Renal cortical epithelial cell (primary cell): ENCODE measurements at regions not wholly inside any gene's neighbourhood (a gene's known extent, or its start where the extent isn't known, plus 50 kb on each side); places are given as distances from the start of the nearest gene placed in this dataset.
A peak's percentile ranks its signal among the peaks of the same experiment; 100 is the strongest.

Experiments
- DNase-seq: peaks from one replicate; pipeline ENCODE4 v3.0.0-alpha.2; 2011; ENCODE audit warnings: low read depth

DNA sequence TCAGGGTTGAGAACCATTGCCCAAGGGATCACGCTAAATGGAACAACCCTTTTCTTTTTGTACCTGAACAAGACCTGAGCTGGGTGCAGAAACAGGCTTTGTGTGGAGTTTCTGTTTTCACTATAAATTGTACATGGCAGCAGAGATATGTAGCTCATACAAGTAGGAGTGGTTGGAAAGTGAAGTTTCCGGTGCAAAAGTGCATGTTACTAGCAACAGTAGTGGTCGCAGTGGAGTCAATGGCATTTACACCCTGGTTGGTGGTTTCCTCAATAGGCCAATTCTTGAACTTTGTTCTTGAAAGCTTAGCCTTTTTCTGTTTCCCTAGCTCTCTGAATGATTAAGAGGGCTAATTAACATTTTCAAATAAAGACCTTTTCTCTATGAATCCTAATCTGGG lies 170.7 kb downstream of the NEBL start:
- no peak for DNase-seq

DNA sequence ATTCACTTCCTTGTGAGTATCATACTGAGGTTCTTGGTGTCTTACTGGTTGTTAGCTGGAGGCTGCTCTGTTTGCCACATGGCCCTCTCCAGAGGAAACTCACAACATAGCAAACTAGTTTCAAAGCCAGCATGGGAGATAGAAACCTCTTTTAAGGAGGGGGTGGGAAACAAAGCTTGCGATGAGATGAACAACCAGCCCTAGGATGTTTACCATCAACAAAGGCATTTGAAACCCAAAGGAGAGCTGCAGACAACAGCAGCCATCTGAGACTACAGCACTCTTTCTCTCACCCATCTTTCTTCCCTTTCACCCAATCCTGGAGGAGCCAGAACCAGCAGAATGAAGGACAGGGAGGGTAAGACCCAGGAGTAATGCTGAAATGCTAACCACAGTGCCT lies 182.1 kb downstream of the NEBL start:
- no peak for DNase-seq

DNA sequence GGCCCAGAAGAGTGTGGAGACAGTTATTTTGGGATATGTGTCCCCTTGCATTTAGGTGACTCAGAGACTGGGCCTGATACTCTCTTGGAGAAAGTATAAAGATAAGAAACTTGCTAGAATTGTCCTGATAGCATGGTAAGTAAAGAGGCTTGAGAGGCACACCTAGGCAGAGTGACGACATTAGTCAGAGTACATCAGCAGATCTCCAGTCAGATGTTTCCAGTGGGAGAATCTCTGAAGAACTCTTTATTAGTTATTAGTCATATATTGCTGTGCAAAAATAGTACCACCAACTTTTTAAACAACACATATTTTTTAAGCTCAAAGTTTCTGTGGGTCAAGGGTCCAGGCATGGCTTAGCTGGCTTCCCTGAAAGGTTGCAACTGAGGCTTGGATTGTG lies 182.6 kb downstream of the NEBL start:
- no peak for DNase-seq

DNA sequence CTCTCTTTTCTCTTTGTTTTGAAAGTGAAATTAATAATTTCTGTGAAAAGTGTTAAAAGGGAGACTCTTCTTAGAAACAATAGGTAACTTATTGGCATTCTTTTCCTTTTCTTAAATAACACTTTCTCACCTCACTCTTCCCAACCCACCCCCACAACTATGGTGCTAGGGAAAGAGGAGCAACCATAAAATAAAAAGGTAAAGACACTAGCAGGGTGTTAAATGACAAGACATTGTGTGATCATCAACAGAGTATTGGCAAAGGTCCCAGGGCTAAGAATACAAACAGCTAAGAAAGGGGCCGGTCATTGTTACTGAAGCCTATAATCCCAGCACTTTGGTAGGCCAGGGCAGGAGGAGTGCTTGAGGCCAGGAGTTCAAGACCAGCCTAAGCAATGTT lies 183.7 kb downstream of the NEBL start:
- peak; percentile 3 for DNase-seq

DNA sequence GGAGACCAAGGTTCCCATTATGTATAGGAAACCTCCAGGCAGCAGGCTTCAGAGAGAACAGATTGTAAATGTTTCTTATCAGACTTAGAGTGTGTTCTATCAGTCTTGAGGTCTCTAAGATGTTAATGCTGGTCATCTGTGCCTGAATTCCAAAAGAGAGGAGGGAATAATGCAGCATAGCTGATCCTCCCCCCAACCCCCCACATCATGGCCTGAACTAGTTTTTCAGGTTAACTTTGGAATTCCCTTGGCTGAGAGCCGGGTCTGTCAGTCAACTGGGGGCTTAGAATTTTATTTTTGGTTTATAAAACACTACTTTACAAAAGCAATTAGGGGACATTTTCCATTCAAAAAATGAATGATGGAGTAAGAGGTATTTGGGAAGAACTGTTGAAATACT lies 184.3 kb downstream of the NEBL start:
- no peak for DNase-seq

DNA sequence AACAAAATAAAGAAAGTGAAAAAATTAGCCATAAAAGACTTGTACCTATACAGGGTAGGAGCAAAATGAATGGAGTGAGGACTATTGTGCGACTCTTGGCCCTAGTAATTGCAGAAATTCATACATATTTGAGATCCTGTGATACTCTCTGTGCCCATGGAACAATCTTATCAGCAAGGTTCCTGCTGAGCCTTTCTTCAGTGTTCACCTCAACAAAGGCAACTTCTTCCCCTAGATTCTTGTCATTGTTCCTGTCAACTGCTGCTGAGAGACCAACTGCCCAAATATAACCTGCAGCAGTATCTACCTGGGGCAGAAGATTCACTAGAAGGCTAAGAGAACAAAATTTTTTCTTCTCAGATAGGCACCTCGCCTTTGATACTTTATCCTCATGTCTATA lies 187.4 kb downstream of the NEBL start:
- DNase-seq: no peak

DNA sequence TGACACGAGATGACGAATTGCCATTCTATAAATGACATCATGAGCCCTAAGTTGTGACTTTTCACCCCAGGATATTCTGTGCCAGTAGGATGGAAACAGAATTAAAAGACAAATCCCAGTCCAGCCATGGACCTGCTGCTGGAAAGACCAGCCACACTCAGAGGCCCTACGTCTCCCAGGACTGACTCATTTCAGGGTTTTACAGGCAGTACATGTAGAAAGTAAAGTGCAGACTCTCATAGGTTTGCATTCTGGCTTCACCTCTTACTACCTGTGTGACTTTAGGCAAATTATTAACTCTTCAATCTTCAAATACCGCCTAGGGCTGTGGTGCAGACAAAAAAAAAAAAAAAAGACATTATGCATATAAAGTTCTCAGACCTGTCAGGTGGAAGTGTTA lies 188.8 kb downstream of the NEBL start:
- peak; percentile 43 for DNase-seq

DNA sequence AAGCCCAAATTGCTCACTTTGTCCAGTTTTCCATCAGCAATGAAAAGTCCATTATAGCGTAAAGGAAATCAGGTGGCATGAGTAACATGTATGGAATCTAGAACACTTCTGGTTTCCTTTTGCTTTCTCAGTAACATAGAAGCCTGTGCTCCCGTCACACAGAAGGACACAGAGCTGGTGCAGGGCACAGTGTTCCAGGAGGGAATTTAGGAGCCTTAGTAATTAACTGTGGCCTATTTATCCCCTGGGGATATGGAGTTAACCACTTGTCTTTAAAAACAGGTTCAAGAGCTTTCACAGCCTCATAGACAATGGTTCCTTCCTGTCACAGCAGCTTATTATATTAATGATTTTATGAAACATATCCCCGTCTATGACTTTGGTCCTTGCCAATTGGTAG lies 189.9 kb downstream of the NEBL start:
- peak; percentile 7 for DNase-seq

DNA sequence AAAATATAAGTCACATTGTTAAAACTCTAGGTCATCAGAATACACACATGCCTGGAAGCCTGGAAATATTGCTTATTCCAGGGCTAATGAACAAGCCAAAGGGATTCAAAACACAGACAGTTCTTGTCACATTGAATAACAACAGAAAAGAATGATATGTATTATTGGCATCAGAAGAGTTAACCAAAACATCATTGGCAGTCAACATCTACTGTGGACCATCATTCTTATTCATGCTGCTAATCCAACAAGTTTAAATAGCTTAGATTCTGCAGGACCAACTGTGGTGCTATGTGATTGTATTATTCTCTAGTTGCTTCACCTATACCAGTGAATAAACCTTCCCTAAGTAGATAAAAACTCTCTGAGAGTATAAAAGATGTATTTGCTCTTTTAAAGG lies 198.3 kb downstream of the NEBL start:
- DNase-seq: no peak

DNA sequence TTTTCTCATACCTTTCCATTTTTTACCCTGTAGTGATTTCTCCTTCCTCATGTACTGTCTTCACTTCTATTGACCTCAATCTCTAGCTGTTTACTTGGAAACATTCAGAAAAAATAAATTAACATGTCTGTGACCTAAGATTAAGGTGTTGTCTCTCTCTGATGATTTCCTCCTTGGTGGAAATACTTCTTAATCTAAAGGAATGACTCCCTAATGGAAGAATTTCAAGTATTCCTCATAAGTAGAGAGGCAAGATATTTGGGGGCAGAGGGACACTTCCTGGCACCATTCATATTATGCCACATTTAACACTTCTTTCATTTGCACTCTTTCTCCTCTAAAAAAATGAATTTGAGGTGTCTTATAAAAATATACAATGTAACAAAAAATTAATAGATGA lies 202.8 kb downstream of the NEBL start:
- DNase-seq: no peak

DNA sequence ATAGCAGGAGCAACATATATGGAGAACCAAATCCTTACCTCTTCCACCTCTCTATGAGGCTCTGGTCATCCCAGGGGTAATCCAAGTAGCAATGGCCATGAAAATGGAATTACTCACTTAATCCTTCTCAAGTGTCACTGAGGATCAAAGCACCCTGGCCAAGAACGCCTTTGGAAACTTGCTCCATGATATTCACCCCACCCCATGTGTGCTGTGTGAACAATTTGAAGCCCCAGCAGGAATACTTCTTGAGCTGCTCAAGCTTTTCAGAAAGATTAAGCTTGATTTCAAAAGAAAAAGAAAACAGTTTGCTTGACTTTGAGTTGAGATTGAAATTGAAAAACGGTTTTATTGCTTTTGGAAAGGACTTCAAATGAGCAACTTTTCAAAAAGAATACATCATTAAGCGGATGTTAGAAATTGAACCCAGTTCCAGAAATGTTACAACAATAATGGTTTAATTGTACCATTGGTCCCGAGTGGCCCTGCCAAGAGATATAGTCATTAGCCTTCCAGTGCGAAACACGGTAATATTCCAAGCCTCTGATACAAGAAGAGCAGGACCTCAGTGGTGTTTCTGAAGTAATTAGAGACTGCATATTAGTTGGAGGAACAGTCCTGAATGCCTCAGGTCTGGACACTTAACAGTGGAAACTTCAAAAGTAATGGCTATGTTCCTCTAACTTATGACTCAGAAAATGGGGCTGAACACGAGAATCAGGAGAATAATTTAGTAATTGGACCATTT lies 208.1 kb downstream of the NEBL start:
- no peak for DNase-seq

DNA sequence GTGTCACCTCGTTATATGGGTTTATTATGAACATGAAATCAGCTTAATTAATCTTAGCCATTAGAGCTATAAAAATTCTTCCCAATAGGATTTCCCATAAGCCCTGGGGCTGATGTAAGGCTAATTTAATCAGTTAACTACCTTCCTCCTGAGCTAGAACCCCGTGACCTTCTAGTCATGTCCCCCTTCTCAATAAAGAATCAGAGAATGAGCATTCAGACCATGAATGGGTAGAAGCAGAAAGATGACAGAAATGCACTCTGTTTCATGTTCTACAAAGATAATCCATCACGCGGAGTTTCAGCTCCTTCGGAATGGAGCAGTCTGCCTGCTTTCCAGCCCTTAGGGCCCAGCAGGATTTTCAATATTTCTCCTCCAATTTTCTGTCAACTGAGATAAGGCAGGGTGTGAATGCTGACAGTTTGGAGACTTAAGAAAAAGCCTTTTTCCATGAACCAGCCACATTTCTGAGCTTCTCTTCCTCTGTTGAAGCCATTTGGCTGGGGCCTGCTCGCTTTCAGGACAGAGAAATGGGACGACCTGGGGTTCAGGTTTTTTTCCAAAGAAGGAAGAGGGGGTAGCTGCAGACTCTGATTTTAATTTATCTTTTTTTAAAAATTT lies 211.0 kb downstream of the NEBL start:
- DNase-seq: no peak

DNA sequence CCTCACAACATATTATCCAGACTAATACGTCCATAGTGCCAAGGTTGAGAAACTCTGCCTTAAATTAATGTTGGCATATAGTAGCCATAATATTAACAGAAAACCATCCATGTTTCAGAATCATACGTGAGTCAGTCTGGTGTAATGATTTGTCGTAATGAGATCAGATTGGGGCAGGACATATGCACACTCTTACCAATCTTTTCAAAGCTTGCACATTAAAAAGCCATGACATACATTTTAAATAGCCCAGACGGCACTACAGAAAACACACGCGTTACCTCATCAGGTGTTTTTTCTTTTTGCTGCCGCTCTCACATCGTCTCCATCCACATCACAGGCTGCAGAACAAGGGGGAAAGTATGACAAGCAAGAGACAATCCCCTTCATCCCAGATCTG lies 211.6 kb downstream of the NEBL start:
- no peak for DNase-seq

DNA sequence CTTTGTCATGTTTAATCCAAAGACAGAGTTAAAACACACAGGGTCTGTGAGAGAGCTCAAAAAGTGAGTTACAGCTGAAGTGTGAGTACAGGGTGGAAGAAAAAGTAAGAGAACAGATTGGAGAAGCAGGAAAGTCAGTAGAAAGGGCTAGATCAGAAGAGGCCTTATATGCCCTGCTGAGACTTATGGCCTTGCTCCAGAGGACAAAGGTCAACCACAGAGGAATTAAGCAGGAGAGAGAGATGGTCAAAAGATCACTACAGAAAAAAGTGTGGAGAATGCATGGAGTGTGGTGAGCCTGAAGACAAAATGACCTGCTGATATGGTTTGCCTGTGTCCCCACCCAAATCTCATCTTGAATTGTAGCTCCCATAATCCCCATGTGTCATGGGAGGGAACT lies 213.8 kb downstream of the NEBL start:
- no peak for DNase-seq

DNA sequence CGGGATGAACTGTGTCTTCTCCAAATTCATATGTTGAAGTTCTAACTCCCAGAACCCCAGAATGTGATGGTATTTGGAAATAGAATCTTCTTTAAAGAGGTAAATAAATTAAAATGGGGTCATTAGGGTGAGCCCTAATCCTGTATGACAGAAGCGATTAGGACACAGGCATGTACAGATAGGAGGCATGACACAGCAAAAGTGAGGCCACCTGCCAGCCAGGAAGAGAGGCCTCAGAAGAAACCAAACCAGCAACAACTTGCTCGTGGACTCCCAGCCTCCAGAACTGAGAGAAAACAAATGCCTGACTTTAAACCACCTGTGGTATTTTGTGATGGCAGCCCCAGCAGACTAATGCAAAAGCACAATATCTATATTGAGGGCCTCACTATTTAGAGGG lies 214.3 kb downstream of the NEBL start:
- DNase-seq: no peak

DNA sequence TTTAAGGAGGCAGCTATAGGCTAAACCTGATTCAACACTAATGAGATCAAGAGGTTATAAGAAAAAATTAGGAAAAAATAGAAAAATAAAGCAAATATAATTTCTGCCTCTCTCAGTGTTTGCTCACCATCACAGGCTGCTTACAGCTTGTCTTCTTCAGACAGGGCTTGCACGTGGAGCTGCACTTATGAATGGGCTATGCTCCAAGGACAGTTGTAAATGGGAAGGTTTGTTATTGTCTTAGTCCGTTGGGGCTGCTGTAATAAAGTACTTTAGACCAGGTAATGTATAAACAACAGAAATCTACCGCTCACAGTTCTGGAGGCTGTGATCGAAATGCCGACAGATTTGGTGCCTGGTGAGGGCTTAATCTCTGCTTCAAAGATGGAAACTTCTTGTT lies 219.8 kb downstream of the NEBL start:
- no peak for DNase-seq

DNA sequence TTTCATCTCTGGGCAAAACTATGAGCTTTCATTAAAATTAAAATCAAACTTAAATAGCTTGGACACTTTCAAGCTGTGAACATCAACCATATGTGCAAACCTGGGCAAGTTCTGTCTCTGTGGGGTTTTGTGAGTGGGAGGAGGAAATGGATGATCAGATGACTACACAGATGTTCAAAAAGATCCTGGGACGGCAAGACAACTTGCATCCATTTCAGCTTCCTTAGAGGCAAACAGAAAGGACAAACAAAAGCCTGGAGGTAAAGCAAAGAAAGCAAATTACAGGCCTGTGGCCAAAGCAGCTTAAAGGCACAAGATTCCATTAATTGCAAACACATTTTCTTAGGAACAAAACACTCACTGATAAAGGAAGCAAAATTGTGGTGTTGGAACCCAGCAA lies 222.2 kb downstream of the NEBL start:
- DNase-seq: no peak

DNA sequence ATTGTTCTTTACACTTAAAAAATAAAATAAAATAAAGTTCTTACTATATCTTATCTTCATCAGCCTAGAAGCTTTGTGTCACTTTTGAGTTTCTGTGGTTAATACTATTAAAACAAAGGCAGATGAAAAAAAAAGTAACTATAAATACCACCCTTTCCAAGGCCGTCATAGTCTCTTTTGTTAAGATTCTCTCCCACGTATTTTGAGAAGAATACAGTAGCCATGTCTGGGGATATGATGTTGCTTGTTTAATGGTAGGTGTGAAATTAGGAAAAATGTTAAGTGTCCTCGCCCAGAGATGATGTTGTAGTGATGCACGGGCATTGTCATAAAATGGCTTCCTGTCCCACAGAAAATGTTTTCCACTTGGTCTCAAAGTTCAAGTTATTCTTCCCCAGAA lies 223.9 kb downstream of the NEBL start:
- DNase-seq: no peak

DNA sequence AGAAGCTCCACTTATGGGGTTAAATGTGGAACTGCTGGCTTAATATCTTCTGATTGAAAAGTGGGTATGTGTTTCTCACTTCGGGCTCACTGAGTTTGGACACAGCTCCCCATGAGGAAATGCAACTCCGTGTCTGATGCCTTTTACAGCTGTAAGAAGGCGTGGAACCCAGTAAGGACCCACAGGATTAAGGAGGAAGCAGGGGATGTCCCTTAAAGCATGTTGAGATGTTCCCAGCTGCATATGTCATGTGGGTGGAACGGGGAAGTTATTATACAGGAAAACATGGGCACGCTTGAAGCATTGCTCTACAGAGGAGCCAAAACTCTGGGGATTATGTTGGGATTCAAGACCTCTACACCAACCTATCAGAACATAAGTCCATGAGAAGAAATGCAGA lies 224.4 kb downstream of the NEBL start:
- no peak for DNase-seq

DNA sequence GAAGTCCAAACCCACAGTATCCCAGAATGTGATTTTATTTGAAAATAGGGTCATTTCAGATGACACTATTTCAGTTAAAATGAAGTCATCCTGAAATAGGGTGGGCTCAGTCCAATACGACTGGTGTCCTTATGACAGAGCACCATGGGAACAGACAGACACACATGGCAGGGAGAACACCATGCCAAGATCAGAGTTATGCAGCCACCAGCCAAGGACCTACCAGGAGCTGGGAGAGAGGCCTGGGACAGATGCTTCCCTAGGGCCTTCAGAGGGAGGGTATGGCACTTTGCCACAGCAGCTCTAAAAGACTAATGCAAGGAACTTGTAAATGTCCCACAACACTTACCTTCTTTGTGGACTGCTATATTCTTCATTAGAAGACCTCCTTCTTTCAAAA lies 226.5 kb downstream of the NEBL start:
- no peak for DNase-seq

DNA sequence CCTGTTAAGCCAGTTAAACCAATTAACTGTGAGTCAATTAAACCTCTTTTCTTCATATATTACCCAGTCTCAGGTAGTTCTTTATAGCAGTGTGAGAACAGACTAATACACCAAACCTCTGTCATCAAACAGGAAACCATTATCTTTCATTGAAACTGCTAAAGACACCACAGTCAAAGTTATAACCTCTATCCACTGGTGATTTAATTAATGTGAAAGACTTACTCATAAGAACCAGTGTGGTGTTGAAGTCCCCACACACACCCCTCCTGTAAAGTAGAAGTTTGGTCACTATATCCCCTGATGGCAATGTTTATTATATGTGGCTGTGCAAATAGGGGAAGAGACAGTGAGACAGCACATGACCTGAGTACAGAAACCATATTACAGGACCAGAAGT lies 228.1 kb downstream of the NEBL start:
- DNase-seq: no peak

DNA sequence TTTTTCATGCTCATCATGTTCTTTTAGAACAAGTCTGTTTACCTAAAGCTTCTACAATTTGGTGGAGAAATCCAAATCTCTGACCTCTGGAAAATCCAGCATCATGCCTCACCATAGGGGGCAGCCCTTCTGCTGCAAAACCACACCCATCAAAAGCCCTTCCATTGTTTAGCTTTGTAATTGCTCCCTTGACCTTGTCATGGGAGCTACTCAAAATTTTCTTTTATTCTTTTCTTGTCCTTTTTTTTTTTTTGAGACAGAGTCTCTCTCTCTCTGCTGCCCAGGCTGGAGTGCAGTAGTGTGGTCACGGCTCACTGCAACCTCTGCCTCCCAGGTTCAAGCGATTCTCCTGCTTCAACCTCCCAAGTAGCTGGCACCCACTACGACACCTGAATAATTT lies 234.4 kb downstream of the NEBL start:
- no peak for DNase-seq

DNA sequence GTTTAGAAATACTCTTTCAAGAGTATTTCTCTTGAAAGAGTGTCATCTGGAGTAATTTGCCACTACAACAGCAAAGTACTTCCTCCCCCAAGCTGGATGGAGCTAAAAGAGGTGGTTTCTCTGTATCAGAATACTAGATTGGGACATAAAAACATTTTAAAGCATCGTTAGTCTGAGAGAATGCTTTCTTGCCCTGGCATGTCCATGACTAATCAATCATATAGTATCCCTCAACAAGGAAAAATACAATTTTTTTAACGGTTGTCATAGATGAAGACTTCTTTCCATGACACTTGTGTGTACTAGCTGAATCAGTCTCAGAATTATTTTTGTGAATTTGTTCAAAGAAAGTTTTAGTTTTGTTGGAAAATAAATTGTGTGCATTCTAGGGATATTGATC lies 237.9 kb downstream of the NEBL start:
- DNase-seq: no peak

DNA sequence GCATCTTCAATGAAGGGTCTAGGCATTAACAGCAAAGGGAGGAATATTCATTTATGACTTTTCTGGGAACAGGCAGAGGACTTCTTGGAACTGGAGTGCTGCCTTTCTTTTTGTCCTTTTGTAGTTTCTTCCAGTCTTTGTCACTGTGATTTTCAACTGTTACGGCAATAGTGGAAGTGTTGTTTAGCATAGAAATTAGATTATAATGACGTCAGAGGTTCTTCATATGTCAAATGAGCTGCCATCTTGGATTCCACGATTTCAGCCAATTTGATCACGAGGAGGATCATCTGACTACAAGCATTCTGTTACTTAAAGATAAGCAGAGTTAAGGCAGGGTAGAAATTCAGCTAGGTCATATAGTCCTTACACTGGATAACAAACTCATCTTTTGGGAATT lies 239.0 kb downstream of the NEBL start:
- DNase-seq: no peak
